NCI-H226 (cell line): ENCODE measurements at regions not wholly inside any gene's neighbourhood (a gene's known extent, or its start where the extent isn't known, plus 50 kb on each side); places are given as distances from the start of the nearest gene placed in this dataset.
A peak's percentile ranks its signal among the peaks of the same experiment; 100 is the strongest.

Experiments
- DNase-seq: peaks from one replicate; pipeline ENCODE4 v3.0.0-alpha.2; 2015

DNA sequence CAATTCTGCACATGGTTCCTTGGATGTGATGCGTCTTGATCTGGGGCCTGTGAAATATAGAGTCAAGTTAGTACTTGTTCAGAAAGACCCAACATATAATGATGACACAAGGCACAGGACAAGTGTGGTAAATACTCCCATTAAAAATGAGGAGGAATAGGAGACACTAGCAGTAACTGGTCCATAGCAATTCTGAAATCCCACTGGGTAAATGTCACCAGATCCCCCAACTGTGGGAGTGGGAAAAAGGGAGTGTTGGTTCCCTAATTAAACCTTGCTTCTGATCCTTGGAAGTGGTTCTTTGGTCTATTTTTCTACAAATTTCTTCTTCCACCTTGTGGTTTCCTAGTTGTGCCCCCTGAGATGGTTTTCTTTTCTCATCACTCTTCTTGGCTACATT, 62.5 kb upstream of the NRP1 start:
- no peak for DNase-seq

DNA sequence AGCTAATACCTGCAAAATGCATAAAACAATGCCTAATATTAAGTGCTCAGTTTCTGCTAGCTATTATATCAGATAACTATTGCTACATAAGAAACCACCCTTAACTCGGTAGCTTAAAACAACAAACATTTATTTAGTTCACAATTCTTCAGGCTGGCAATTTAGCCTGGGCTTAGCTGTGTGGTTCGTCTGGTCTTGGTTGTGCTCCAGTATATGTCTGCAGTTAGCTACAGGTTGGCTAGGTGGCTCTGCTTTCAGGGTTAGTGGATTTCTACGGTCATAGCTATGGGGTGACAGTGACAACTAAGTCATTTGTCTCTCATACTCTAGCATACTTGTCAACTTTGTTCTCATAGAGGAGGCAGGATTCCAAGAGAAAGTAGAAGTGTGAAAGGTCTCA, 61.8 kb upstream of the NRP1 start:
- no peak for DNase-seq

- no peak for DNase-seq
These were observed 60.7 kb upstream of the NRP1 start for GRCh38 chr10:33395201-33395600.

DNA sequence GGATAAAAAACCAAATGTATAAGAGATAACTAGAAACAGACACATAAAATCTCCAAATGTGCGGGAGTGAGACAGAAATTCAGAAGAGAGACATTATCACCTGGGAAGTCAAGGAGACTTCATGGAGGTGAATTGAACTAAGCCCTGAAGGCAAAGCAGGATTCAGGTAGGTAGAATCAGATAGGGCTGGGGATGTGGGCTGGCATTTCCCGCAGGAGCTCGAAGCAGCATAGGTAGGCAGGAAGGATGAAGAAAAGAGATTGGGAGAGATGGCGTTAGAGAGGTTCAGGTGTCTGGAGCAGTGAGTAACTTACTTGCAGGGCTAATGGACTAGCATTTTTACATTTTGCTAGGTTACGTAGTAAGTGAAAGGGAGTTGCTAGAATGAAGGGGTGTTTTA, 58.2 kb upstream of the NRP1 start:
- no peak for DNase-seq

- no peak for DNase-seq
These were observed 57.4 kb upstream of the NRP1 start for GRCh38 chr10:33391611-33392465.

DNA sequence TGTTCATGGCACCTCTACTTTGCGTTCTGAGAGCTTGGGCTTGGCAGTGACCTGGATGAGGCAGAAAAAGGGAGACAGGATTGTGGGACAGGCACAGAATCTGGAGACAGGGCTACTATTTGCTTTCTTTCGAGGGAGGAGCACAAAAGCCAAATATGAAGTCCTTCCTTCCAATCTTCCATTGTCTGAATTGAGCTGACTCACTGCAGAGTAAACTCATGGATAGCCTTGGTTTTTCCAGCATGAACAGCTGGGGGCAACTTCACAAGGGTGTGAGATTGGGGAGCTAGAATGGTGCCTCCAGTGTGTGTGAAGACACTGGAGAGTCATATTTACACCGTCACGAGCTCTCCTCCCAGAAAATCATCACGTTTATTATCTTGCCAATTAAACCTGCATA, 55.6 kb upstream of the NRP1 start:
- DNase-seq, result no peak

DNA sequence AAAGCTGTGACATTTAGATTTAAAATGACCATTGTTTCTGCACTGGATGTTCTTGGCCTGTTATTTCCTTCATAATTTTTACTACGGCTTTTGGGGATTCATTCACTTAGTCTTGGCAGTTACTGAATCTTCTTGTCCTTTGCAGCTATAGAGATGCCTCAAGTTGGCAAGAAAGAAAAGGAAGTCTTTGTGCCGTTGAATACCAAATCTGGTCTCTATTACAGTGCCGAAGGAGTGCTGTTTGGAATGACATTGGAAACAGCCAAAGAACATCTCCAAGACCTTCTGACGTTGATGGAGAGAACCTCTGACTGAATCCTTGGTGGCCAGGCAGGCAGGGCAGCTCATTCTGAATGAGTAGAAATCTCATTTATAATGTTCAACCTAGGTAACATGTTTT, 54.3 kb upstream of the NRP1 start:
- no peak for DNase-seq

- DNase-seq, result no peak
These were observed 53.9 kb upstream of the NRP1 start for GRCh38 chr10:33388382-33388781.

DNA sequence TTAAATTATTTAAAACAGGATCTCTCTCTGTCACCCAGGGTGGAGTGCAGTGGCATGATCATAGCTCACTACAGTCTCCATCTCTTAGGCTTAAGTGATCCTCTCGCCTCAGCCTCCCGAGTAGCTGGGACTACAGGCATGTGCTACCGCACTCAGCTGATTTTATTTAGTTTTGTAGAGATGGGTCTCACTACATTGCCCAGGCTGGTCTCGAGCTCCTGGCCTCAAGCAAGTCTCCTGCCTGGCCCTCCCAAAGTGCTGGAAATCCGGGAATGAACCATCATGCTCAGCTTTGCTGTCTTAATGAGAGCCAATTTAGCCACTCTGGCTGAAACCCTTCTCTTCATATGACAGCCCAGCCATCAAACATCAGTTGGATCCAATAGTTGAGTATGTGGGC, 53.3 kb upstream of the NRP1 start:
- DNase-seq, result no peak

DNA sequence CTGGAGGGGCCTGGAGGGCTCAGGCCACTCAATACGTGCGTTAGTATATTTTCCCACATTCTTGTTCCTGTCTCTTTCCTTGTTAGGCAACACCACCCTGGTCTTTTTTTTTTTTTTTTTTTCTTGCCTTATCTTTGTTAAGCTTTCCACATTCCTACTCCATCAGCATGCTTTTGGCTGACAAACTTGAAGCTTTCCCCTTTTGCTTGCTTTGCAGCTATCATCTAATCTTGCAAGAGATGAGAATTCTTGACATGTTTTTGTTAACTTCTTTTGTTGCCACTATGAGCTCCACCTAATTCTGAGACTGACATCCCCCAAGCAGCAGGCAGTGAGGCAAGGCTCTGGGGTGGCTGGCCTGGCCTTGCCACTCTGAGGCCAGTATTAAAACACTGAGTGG, 52.5 kb upstream of the NRP1 start:
- peak; percentile 54 for DNase-seq

GRCh38 chr10:33385686-33386085, 51.2 kb upstream of the NRP1 start:
- DNase-seq, result no peak

GRCh38 chr10:33385015-33385414, 50.5 kb upstream of the NRP1 start:
- no peak for DNase-seq
